ENCODE measurements at regions not wholly inside any gene's neighbourhood (a gene's known extent, or its start where the extent isn't known, plus 50 kb on each side); places are given as distances from the start of the nearest gene placed in this dataset.

- no peak for TF ChIP-seq CTCF (IDR thresholded peaks at IDR 0.05)
- TF ChIP-seq POLR2A (IDR thresholded peaks at IDR 0.05), result no peak
Observed at GRCh38 chr2:129757915-129758783, 221.3 kb upstream of the RAB6C start.

Measured in right lobe of liver (tissue), 4 donors.